ENCODE measurements at regions not wholly inside any gene's neighbourhood (a gene's known extent, or its start where the extent isn't known, plus 50 kb on each side); places are given as distances from the start of the nearest gene placed in this dataset.
A peak's percentile ranks its signal among the peaks of the same experiment; 100 is the strongest.

- in situ Hi-C loops (cut with HindIII; ENCODE audit: low sequenced_read_pairs) = no loop called here
- peak; percentile 2 for DNase-seq (ENCODE audit: low read depth, low spot score)
- no peak overlapping the region for H3K4me3 ChIP-seq (ENCODE audit: low read depth, low read length)
- no peak for TF ChIP-seq CTCF (IDR thresholded peaks at IDR 0.05; ENCODE audit: low read depth, low read length)
These were observed 1617.6 kb upstream of the SLC10A2 start for GRCh38 chr13:104683789-104684188.

GRCh38 chr13:104678161-104678560, 1611.9 kb upstream of the SLC10A2 start:
- DNase-seq (ENCODE audit: low read depth, low spot score) = no peak
- no peak for TF ChIP-seq CTCF (IDR thresholded peaks at IDR 0.05; ENCODE audit: low read depth, low read length)
- no peak overlapping the region for H3K4me3 ChIP-seq (ENCODE audit: low read depth, low read length)
- in situ Hi-C loops (cut with HindIII; ENCODE audit: low sequenced_read_pairs) = no loop called here

GRCh38 chr13:104671901-104672300, 1605.7 kb upstream of the SLC10A2 start:
- in situ Hi-C loops (cut with HindIII; ENCODE audit: low sequenced_read_pairs) = no loop called here
- DNase-seq (ENCODE audit: low read depth, low spot score) = no peak
- TF ChIP-seq CTCF (IDR thresholded peaks at IDR 0.05; ENCODE audit: low read depth, low read length) = no peak
- H3K4me3 ChIP-seq (ENCODE audit: low read depth, low read length) = no peak overlapping the region

GRCh38 chr13:104657196-104657595, 1591.0 kb upstream of the SLC10A2 start:
- H3K4me3 ChIP-seq (ENCODE audit: low read depth, low read length) = no peak overlapping the region
- TF ChIP-seq CTCF (IDR thresholded peaks at IDR 0.05; ENCODE audit: low read depth, low read length) = no peak
- in situ Hi-C loops (cut with HindIII; ENCODE audit: low sequenced_read_pairs) = no loop called here
- no peak for DNase-seq (ENCODE audit: low read depth, low spot score)

- TF ChIP-seq CTCF (IDR thresholded peaks at IDR 0.05; ENCODE audit: low read depth, low read length) = no peak
- no peak overlapping the region for H3K4me3 ChIP-seq (ENCODE audit: low read depth, low read length)
- in situ Hi-C loops (cut with HindIII; ENCODE audit: low sequenced_read_pairs) = no loop called here
- DNase-seq (ENCODE audit: low read depth, low spot score) = no peak
These were observed 1584.2 kb upstream of the SLC10A2 start for GRCh38 chr13:104650431-104650830.

GRCh38 chr13:104648291-104648690, 1582.1 kb upstream of the SLC10A2 start:
- TF ChIP-seq CTCF (IDR thresholded peaks at IDR 0.05; ENCODE audit: low read depth, low read length) = no peak
- in situ Hi-C loops (cut with HindIII; ENCODE audit: low sequenced_read_pairs) = no loop called here
- no peak for DNase-seq (ENCODE audit: low read depth, low spot score)
- H3K4me3 ChIP-seq (ENCODE audit: low read depth, low read length) = no peak overlapping the region

GRCh38 chr13:104645786-104646185, 1579.6 kb upstream of the SLC10A2 start:
- DNase-seq (ENCODE audit: low read depth, low spot score) = no peak
- TF ChIP-seq CTCF (IDR thresholded peaks at IDR 0.05; ENCODE audit: low read depth, low read length) = no peak
- in situ Hi-C loops (cut with HindIII; ENCODE audit: low sequenced_read_pairs) = no loop called here
- no peak overlapping the region for H3K4me3 ChIP-seq (ENCODE audit: low read depth, low read length)

All from astrocyte of the spinal cord (primary cell).